HG03432 (cell line): ENCODE measurements at regions not wholly inside any gene's neighbourhood (a gene's known extent, or its start where the extent isn't known, plus 50 kb on each side); places are given as distances from the start of the nearest gene placed in this dataset.

Experiments
- ATAC-seq: cut with Tn5 transposase; IDR thresholded peaks from one replicate; pipeline ENCODE4 v1.9.1; 2021; ENCODE audit warnings: mild to moderate bottlenecking, moderate library complexity; ENCODE audit not compliant: unreplicated experiment

GRCh38 chr2:114065731-114066130 lies 175.8 kb downstream of the ACTR3 start:
- no peak for ATAC-seq

DNA sequence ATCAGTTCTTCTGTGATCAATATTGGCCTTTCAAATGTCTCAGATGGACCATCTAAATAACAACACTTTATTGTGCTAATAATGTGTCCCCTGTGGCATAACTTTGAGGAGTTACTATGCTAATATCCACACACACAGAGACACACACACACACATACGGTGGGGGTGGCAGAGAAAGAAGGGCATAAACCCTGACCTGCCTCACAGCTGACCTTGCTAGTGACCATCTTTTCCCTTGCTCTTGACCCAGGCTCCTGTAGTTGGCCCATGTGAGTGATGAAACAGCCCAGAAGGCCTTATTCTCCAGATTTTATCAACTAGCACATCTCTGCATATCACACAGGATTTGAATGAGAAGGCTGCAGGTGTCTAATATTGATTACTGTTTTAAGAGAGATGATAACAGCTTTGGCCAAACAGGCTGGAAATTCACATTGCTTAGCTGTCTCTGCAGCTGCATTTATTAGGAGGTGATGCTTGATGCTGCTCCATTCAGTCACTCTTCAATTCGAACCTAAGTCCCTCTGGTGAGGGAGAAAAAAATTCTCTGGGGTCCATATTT lies 176.4 kb downstream of the ACTR3 start:
- ATAC-seq = no peak

DNA sequence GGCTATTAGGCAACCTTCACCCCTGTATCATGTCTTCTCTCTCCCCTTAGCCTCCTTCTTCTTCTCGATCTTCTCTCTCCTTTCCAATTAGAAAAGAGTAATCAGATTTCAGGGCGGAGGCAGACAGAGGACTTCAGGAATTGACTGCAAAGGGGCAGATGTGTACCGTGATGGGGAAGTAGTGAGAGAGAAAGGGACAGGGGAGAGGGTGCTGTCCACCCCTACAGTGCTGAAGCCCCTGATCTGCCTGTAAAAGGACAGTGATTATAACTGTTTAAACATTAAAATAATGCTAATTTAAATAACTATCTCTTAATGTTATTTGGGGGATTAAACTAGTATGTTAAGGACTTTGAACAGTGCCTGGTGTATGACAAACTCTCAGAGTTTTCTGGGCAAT lies 178.5 kb downstream of the ACTR3 start:
- ATAC-seq = no peak

DNA sequence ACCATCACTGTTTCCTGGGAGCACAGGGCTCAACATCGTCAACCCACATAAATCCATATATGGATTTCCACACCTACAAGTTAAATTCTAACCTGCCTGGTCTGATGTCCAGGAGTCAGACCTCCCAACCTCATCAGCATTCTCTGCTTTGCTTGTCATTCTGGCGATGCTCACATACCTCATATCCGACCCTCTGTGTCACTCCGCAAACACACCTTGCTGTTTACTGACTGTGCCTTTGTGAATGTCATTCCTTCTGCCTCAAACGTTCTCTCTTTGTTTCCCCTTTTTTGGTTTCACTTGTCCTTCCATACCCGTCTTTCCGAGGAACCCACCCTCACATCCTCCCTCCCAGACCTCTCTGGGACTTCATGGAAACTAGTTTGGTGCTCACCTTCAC lies 187.1 kb downstream of the ACTR3 start:
- no peak for ATAC-seq

DNA sequence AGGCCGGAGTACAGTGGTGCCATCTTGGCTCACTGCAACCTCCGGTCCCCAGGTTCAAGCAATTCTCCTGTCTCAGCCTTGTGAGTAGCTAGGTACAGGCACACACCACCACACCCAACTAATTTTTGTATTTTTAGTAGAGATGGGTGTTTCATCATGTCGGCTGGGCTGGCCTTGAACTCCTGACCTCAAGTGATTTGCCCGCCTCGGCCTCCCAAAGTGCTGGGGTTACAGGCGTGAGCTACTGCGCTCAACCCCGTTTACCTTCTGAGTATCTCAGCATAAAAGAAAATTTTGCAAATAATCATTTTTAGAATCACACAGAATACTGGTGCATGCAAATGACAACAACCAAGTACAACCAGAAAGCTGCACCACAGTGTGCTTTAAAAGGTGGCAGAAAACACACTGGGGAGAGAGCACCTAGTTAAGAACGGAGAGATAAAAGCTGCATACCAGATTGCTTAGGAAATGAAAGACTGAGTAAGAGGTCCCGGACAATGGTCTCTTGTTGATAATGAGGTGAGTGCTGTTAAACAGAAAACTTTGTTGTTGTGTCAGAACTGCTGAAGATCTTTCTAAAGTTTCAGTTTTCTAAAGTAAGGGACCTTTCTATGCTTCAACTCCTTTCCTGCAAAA lies 189.6 kb downstream of the ACTR3 start:
- ATAC-seq = no peak

DNA sequence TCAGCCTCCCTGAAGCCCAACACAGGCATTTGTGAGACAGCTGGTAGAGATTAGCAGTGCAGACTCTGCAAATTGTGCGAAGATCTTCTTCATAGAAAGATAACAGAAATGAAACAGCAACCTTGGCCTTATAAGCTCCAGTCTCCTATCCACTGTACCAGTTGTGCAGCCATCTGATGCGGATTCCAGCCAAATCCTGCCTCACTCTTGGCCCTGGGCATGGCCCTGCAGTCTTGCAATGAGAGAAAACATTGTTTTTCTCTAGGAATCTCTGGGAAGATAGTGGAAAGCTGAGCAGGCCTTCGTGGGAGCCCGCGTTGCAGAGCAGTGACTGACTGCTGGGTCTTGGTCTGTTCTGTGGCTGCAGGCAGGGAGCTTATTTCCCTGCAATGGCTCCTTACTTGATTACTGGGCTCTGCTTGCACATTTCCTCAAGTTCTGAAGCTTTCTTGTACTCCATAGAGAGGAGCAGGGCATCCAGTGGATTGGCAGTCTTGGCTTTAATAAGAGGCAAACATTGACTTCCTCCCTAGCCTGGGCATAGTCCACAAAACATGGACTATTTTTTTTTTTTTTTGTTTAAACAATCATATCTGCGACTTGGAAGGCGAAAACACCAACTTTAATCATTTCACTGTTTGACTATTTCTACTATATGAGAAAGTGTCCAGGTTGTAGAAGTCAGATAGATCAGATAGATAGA lies 193.0 kb downstream of the ACTR3 start:
- ATAC-seq = no peak

DNA sequence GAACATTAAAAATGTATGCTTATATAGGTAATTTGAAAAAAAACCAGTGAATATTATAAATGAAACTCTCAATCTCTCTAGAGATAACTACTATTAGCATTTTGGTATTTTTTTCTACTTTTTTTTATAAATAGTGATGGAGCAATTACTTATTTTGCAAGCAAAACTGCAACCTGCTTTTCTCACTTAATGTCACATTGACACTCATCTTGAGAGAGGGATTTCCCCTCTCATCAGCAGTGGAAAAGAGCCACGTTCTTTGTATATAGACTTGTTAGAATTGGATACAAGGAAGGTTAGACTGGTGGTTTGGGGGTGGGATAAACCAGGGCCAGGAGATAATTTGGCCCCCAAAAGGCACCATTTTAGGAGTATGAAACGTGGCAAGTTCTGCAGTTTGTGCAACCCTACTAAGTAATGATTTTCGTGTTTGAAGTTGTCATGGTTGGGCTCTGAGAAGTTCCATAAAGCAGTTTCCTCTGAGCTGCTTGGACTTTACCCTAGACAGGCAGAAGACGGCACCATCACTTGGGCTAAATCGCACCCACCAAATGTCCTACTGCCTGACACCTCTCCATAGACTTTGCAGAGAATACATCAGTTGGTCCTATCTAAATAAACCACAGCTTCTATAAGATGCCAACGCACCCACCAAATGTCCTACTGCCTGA lies 194.0 kb downstream of the ACTR3 start:
- peak; percentile 74 for ATAC-seq

GRCh38 chr2:114085238-114085637 lies 195.3 kb downstream of the ACTR3 start:
- ATAC-seq = no peak

DNA sequence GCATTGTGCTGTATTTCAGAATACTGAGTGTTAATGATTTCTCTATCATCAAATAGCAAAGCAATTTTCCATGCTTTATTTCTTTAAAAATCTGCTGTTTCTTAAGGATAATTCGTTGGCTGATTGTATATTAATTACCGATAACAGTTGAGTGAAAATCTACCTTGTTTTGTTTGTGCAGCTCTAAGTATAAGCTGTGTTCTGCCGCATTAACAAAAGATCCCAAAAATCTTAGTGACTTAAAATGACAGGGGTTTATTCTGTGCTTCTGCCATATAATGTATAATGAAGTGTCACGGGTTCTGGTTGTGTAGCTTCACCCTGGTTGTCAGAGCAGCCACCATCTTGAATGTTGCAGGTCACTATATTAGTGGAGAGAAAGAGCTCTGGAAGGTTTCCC lies 196.1 kb downstream of the ACTR3 start:
- ATAC-seq = no peak

GRCh38 chr2:114089636-114090319 lies 199.9 kb downstream of the ACTR3 start:
- no peak for ATAC-seq

DNA sequence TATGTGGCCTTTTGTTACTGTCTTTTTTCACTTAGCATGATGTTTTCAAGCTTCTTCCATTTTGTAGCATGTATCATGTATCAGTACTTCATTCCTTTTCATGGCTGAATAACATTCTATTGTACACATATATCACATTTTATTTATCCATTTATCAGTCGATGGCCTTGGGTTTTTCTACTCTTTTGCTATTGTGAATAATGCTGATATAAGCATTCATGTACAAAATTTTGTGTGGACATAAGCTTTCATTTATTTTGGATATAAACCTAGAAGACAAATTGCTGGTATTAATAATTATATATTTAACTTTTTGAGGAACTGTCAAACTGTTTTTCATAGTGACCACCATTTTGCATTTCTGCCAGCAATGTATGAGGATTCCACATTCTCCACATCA lies 201.1 kb downstream of the ACTR3 start:
- ATAC-seq = no peak

DNA sequence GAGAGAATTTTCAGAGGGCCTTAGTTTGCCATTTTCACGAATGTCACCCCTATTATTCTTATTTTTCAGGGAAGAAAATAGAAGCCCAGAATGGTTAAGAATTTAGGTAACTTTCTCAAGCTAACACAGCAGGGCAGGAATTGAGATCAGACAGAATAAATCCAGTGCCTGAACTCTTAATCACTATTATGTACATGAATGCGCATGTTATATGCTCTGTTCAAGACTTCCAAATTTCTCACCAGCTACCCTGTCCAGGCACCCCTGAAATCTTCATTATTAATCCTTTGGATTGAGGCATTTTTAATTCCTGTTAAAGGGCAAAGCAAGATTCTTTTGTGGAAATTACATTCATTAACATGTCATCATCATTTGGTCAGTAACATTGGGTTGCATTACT lies 218.4 kb downstream of the ACTR3 start:
- no peak for ATAC-seq

DNA sequence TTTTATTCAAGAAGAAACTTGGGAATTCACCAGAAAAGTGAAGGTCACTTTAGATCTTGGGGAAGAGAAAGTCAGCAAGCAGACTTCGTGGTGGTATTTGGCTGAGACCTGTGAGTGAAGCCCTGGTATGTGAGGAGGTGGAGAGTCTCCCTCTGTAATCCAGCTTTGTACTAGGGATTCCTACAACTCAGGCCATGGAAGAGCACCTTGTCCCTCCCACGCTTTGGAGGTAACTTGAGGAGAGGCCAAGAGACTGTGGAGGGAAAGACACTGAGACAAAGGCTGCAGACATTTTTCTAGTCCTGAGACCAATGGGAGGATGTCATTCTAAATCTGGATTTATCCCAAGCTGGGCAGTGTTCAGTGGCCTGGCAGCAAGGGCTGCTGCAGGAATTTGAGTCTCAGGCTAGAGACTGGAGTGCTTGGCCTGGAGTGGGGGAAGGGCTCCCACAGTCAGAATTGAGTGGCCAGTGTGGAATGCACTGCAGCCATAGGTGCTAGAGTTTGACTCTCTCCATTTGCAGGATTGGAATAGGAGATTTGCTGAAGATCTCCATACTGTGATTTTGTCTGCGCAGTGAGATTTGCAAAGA lies 219.0 kb downstream of the ACTR3 start:
- no peak for ATAC-seq

GRCh38 chr2:114111329-114111728 lies 221.4 kb downstream of the ACTR3 start:
- ATAC-seq = no peak

DNA sequence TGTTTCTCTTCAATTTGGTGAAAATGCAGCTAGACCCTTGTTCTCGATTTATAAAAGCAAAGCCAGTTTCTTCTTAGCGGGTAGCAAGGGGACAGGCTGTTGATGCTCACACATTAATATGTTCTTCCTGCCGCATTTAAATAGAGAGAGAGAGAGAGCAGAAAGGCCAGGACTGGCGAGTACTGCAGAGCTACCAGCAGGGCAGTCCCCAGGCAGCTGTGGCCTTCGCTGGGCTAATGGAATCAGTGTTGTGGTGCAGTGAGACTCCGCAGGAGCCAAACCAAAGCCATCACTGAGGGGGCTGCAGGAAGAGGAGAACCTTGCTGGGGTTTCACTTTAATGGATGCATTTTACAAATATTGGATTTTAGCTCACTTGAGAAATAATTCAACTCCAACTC lies 223.6 kb downstream of the ACTR3 start:
- no peak for ATAC-seq

GRCh38 chr2:114118088-114118487 lies 228.2 kb downstream of the ACTR3 start:
- no peak for ATAC-seq

GRCh38 chr2:114119862-114120261 lies 230.0 kb downstream of the ACTR3 start:
- ATAC-seq = no peak

DNA sequence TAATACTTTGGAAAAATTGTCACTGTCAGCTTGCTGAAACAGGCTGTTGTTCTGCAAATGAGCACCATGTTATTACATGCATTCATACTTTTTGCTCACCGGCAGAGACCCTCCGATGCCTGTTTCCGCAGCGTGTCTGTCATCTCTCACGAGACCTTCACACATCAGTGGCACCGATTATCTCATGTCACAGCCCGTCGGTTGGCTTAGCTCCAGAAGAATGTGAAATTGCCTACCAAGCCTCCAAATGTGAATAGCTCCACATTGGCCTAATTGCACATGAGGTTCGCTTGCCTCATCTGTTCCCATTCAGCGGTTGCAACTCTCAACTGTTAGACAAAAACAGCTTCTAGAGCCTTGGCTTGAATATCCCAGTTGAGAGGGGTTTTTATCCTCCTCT lies 233.0 kb downstream of the ACTR3 start:
- ATAC-seq = no peak

GRCh38 chr2:114123925-114124324 lies 234.0 kb downstream of the ACTR3 start:
- no peak for ATAC-seq

DNA sequence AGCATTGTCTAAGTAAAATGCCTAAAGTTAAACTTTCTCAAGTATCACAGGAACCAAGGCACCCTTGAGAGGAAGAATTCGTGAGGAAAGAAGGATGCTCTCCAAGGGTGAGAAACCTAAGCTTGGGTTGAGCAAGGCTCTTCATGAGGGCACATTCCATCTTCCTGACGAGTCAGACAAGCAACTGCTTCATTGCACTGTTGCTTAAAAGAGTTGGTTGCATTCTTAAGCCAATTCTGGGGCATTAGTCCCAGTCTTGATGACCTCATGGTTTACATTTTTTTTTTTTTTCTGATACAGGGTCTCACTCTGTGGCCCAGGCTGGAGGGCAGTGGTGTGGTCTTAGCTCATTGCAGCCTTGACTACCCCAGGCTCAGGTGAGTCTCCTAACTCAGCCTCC lies 237.5 kb downstream of the ACTR3 start:
- ATAC-seq = no peak

GRCh38 chr2:114128263-114128662 lies 238.4 kb downstream of the ACTR3 start:
- no peak for ATAC-seq
